ENCODE measurements at regions not wholly inside any gene's neighbourhood (a gene's known extent, or its start where the extent isn't known, plus 50 kb on each side); places are given as distances from the start of the nearest gene placed in this dataset.
"Not testable (repeated sequence)": the region's sequence is repeated elsewhere in the genome, so short reads cannot be mapped to it uniquely, and the experiment has no call there.

DNA sequence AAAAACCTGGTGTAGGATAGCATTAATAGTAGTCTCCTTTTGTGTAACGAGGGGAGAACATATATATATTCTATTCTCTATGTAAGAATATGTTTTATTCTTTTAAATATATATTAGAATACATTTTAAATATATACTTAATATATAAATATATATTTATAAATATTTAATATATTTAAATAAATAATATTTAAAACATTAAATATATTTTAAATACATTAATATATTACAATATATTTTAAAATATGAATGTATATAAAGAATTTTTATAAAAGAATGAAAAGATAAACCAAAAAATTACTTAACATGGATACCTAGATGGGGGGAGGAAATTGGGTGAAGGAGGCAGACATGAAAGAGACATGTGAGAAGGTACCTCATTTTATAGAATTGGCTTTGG is 53.0 kb upstream of the ZNF831 start:
- Mint-ChIP-seq H3K4me3 (no peak overlapping the region), H3K4me1 (ENCODE audit: low read depth) (no peaks in the 10 kb centered on the region), H3K36me3 (ENCODE audit: low read depth) (no peaks in the 10 kb centered on the region), H3K27ac (no peak overlapping the region), H3K27me3 (no peaks in the 10 kb centered on the region), H3K9me3 (no peaks in the 10 kb centered on the region)

DNA sequence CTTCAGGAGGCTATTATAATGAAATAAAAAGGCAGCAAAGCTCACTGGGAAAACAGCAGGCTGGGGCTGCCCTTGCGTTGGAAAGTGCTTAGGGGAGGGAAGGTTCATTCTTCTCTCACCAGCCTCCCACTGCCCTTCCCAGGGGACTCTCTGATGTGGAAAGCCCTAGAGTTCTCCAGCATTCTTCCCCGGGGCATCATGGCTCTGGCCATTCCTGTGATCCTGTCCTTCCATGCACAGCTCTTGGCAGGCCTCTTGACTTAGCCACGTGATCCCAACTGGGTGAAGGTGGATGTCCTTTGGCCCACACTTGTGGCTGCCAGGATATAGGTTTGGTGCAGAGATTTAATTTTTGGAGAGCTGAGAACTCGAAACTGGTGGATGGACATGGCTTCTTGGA is 58.0 kb upstream of the ZNF831 start:
- Mint-ChIP-seq H3K4me1 (ENCODE audit: low read depth) (peaks cover 21% of the 10 kb centered on the region), H3K27me3 (no peaks in the 10 kb centered on the region), H3K9me3 (no peaks in the 10 kb centered on the region), H3K36me3 (ENCODE audit: low read depth) (no peaks in the 10 kb centered on the region), H3K4me3 (no peak overlapping the region), H3K27ac (no peak overlapping the region)

GRCh38 chr20:59104831-59105230 is 58.8 kb upstream of the ZNF831 start:
- Mint-ChIP-seq H3K27me3 (no peaks in the 10 kb centered on the region), H3K4me3 (no peak overlapping the region), H3K27ac (peak overlapping the region; percentile 32), H3K4me1 (ENCODE audit: low read depth) (peaks cover 21% of the 10 kb centered on the region), H3K9me3 (no peaks in the 10 kb centered on the region), H3K36me3 (ENCODE audit: low read depth) (no peaks in the 10 kb centered on the region)

GRCh38 chr20:59103573-59103972 is 60.0 kb upstream of the ZNF831 start:
- no peaks in the 10 kb centered on the region for H3K9me3 Mint-ChIP-seq
- H3K36me3 Mint-ChIP-seq (ENCODE audit: low read depth): no peaks in the 10 kb centered on the region
- H3K4me3 Mint-ChIP-seq: no peak overlapping the region
- no peaks in the 10 kb centered on the region for H3K27me3 Mint-ChIP-seq
- no peak overlapping the region for H3K27ac Mint-ChIP-seq
- H3K4me1 Mint-ChIP-seq (ENCODE audit: low read depth): peaks cover 21% of the 10 kb centered on the region

- Mint-ChIP-seq H3K36me3 (ENCODE audit: low read depth) (no peaks in the 10 kb centered on the region), H3K4me1 (ENCODE audit: low read depth) (peaks cover 21% of the 10 kb centered on the region), H3K27ac (no peak overlapping the region), H3K4me3 (no peak overlapping the region), H3K9me3 (no peaks in the 10 kb centered on the region), H3K27me3 (no peaks in the 10 kb centered on the region)
Measured at GRCh38 chr20:59102841-59103299, 60.3 kb upstream of the PRELID3B start.

GRCh38 chr20:59101961-59102360 is 59.4 kb upstream of the PRELID3B start:
- no peaks in the 10 kb centered on the region for H3K9me3 Mint-ChIP-seq
- H3K27me3 Mint-ChIP-seq: no peaks in the 10 kb centered on the region
- H3K36me3 Mint-ChIP-seq (ENCODE audit: low read depth): no peaks in the 10 kb centered on the region
- H3K4me1 Mint-ChIP-seq (ENCODE audit: low read depth): peaks cover 21% of the 10 kb centered on the region
- no peak overlapping the region for H3K4me3 Mint-ChIP-seq
- H3K27ac Mint-ChIP-seq: no peak overlapping the region

- H3K27me3 Mint-ChIP-seq; H3K27ac Mint-ChIP-seq; H3K36me3 Mint-ChIP-seq (ENCODE audit: low read depth); H3K4me3 Mint-ChIP-seq; H3K9me3 Mint-ChIP-seq: not testable (repeated sequence)
- H3K4me1 Mint-ChIP-seq (ENCODE audit: low read depth): peaks cover 18% of the 10 kb centered on the region
Measured at GRCh38 chr20:59099864-59100263, 57.3 kb upstream of the PRELID3B start.

- no peaks in the 10 kb centered on the region for H3K27me3 Mint-ChIP-seq
- no peak overlapping the region for H3K27ac Mint-ChIP-seq
- H3K36me3 Mint-ChIP-seq (ENCODE audit: low read depth): no peaks in the 10 kb centered on the region
Measured at GRCh38 chr20:59095140-59095539, 52.6 kb upstream of the PRELID3B start.

GRCh38 chr20:59094576-59094975 is 52.0 kb upstream of the PRELID3B start:
- no peaks in the 10 kb centered on the region for H3K4me1 Mint-ChIP-seq (ENCODE audit: low read depth)
- no peak overlapping the region for H3K4me3 Mint-ChIP-seq
- no peak overlapping the region for H3K27ac Mint-ChIP-seq

More at GRCh38 chr20:59095140-59095539, 52.6 kb upstream of the PRELID3B start:
- no peaks in the 10 kb centered on the region for H3K4me1 Mint-ChIP-seq (ENCODE audit: low read depth)
- H3K4me3 Mint-ChIP-seq: no peak overlapping the region
- H3K9me3 Mint-ChIP-seq: no peaks in the 10 kb centered on the region

More at GRCh38 chr20:59094576-59094975, 52.0 kb upstream of the PRELID3B start:
- no peaks in the 10 kb centered on the region for H3K27me3 Mint-ChIP-seq
- H3K9me3 Mint-ChIP-seq: no peaks in the 10 kb centered on the region
- no peaks in the 10 kb centered on the region for H3K36me3 Mint-ChIP-seq (ENCODE audit: low read depth)

Measured in stimulated activated naive CD8-positive, alpha-beta T cell treated with anti-CD3 and anti-CD28 coated beads, Interleukin-15, Interleukin-2, amounts not matched to agents 100 ng/mL and 50 ng/mL, for 24 hours (primary cell).